ENCODE measurements at regions not wholly inside any gene's neighbourhood (a gene's known extent, or its start where the extent isn't known, plus 50 kb on each side); places are given as distances from the start of the nearest gene placed in this dataset.

DNA sequence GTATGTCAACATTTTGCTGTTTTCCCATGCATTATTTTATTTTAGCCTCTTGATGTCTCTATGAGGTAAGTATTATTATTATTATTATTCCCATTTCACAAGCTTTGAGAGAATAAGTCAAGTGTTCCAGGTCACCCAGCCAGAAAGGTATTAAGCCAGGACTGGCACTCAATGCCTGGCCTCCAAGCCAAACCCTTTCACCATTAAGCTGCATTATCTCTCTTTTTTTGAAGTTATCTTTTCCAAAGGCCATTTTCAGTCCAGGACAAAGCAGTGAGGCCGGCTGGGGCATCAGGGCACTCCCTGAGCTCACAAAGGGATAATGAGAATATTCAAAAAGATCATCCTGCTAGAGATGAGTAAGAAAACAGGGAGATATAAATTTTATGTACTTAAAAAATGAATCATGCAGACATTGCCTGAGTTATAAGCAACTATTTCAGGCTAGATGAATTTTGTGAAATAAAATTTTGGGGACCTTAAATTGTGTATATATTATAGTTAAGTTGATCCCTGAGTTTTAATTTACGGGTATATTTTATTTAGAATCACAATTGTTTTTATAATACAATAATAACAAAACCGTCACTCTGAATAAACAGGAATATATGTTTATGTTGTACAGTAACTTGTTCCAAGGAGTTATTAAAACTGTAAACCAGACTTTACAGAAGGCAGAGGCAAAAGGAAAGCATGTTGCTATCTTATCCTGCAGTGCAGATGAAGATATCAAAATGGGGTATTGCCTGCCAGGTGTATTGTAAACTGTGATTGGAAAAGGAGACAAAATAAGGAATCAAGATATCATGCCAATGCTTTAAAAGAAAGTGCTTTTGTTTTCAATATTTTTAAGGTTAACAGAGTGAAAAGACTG is 51.3 kb upstream of the CAV2 start:
- TF ChIP-seq POLR2A (IDR thresholded peaks at IDR 0.05; ENCODE audit: low read depth), result no peak
- no peak for TF ChIP-seq CTCF (IDR thresholded peaks at IDR 0.05)
- TF ChIP-seq POLR2AphosphoS5 (IDR thresholded peaks at IDR 0.05), result no peak

Measured in esophagus muscularis mucosa (tissue), 3 donors.